GM10266 (cell line): ENCODE measurements at regions not wholly inside any gene's neighbourhood (a gene's known extent, or its start where the extent isn't known, plus 50 kb on each side); places are given as distances from the start of the nearest gene placed in this dataset.

Experiments used
- DNase-seq: peaks from one replicate; pipeline ENCODE4 v3.0.0; 2012; ENCODE audit errors: extremely low spot score
- TF ChIP-seq, protein P1 (sequence below): IDR thresholded peaks from 2 replicates; pipeline ENCODE4 v1.5.1; 2012; ENCODE audit warnings: mild to moderate bottlenecking, low read depth; ENCODE audit not compliant: control insufficient read depth, insufficient read depth; ENCODE audit errors: missing control alignments

DNA sequence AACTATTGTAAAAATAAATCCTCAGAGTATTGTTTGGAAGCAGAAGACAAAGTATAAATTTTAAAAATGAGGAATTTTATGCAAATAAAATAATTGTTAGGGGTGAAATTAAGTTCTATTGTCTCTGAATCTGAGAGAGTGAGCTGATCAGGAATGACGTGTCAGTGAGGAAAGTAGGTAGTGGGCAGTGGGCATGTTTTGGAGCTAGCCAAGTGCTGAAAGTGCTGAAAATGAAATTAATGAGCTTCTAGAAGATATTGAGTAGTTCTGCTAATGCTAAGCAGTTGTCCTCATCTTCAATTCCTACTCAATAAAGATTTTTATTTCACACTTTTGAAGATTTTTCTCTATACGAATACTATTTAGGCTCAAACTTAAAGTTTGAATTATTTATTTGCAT, 1167.8 kb upstream of the PCDH20 start:
- TF ChIP-seq, protein P1, sequence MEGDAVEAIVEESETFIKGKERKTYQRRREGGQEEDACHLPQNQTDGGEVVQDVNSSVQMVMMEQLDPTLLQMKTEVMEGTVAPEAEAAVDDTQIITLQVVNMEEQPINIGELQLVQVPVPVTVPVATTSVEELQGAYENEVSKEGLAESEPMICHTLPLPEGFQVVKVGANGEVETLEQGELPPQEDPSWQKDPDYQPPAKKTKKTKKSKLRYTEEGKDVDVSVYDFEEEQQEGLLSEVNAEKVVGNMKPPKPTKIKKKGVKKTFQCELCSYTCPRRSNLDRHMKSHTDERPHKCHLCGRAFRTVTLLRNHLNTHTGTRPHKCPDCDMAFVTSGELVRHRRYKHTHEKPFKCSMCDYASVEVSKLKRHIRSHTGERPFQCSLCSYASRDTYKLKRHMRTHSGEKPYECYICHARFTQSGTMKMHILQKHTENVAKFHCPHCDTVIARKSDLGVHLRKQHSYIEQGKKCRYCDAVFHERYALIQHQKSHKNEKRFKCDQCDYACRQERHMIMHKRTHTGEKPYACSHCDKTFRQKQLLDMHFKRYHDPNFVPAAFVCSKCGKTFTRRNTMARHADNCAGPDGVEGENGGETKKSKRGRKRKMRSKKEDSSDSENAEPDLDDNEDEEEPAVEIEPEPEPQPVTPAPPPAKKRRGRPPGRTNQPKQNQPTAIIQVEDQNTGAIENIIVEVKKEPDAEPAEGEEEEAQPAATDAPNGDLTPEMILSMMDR = no peak
- DNase-seq = no peak

DNA sequence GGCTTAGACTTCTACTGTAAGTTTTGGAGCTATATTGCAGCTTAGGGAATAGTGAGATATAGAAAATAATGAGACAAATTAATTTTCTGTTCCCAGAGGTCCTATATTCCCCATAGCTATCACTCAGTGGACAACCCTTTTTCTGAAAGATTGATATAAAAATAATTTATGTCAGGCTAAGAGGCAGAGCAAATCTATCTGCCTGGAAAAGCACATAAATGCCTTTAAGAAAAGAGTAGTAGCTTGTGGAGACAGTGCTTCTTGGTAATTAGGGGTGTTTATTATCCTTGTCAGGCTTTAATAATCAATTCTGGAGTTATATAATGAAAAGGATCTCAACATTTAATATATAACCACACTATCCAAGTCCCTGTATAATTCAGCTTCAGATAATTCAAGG, 1162.8 kb upstream of the PCDH20 start:
- no peak for DNase-seq
- TF ChIP-seq, protein P1 = no peak

DNA sequence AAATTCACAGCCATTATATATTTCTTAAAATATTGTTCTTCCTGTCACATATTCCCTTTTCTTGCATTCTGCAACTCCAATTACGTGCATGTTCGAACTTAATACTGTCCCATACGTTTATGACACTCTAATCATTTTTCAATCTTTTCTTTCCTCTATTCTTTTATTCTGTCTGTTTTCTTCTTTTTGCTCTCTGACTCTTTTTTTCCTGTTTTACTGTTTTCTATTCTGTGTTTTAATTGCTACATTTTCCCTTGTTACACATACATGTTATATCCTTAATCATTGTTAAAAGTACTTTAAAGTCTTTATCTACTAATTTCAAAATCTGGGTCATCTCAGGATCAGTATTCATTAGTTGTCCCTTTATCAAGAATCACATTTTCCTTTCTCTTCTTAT, 1149.1 kb upstream of the PCDH20 start:
- TF ChIP-seq, protein P1 = no peak
- no peak for DNase-seq

DNA sequence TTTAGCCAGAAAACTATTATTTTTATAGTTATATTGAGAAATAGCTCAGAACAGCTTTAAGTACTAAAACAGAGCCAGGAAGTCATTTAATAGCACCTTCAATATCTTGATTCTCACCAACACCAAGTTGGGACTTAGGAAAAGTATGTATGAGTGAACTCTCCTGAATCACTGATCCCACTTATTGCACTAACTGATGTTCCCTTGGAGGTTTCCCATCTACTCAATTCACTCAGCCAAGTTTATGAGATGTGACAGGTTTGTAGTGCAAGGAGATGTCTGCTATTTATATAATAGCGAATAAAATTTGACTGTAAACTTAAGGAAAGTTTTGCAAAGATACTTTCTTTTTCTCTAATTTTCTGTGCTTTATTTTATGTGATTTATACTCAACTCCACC, 1147.6 kb upstream of the PCDH20 start:
- DNase-seq = no peak
- TF ChIP-seq, protein P1 = no peak

DNA sequence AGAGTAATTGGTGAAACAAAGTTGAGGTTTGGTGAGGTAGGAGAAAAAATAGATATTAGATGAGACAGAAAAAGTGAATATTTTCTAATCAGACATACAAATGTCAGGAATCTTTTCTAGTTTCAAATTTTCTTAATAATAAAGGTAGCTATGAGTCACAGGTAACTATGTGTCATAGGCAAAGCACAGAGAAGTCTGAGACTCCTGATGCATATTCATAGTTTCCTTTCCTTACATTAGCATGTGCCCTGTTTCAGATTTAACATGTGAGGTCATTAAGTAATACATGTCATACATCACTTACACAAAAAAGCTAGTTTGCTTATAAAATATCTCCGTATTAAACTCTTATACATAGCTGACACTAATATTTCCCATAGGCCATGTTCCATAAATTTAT, 1141.3 kb upstream of the PCDH20 start:
- DNase-seq = no peak
- TF ChIP-seq, protein P1 = no peak

DNA sequence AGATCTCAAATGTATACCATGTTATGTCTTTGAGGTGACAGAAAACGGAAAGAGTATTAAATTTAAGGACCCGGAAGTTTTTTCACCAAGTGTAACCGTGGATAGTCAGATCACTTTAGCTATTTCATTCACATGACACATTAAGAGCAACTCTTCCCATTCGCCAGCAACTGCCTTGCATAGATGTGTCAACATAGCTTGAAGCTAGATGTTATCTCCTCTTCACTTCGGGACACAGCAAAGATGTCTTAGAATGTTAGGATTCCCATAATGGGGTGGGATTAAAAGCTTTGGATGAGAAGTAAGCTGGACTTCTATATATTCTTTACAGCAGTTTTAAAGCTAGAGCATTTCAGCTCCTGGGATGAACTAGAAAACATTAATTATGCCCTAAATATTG, 1135.9 kb upstream of the PCDH20 start:
- TF ChIP-seq, protein P1 = no peak
- DNase-seq = no peak

DNA sequence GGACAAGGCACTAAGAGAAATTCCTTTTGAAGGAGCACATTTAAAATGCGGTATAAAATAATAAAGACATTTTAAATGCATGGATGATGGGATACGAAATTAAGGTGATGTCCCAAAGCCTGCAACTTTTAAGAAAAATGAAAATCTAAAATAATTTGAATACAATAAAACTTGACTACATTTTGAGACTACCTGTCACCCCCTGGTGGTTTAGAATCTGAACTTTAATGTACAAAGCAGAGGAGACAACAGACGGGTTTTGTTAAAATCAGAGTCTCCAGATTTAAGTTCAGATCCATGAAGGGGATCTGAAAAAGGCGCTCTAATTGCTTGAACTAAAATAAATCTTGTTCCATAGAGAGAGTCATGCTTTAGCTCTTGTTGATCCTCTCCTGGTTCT, 1129.3 kb upstream of the PCDH20 start:
- DNase-seq = no peak
- TF ChIP-seq, protein P1 = no peak
